ENCODE measurements at regions not wholly inside any gene's neighbourhood (a gene's known extent, or its start where the extent isn't known, plus 50 kb on each side); places are given as distances from the start of the nearest gene placed in this dataset.

GRCh38 chr7:136400877-136401276 is 423.7 kb upstream of the MTPN start:
- TF ChIP-seq, protein P1, sequence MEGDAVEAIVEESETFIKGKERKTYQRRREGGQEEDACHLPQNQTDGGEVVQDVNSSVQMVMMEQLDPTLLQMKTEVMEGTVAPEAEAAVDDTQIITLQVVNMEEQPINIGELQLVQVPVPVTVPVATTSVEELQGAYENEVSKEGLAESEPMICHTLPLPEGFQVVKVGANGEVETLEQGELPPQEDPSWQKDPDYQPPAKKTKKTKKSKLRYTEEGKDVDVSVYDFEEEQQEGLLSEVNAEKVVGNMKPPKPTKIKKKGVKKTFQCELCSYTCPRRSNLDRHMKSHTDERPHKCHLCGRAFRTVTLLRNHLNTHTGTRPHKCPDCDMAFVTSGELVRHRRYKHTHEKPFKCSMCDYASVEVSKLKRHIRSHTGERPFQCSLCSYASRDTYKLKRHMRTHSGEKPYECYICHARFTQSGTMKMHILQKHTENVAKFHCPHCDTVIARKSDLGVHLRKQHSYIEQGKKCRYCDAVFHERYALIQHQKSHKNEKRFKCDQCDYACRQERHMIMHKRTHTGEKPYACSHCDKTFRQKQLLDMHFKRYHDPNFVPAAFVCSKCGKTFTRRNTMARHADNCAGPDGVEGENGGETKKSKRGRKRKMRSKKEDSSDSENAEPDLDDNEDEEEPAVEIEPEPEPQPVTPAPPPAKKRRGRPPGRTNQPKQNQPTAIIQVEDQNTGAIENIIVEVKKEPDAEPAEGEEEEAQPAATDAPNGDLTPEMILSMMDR (IDR thresholded peaks at IDR 0.05; ENCODE audit: low read depth, low read length, missing input control) = no peak
- TF ChIP-seq, protein P2, sequence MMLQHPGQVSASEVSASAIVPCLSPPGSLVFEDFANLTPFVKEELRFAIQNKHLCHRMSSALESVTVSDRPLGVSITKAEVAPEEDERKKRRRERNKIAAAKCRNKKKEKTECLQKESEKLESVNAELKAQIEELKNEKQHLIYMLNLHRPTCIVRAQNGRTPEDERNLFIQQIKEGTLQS (IDR thresholded peaks at IDR 0.05) = no peak
- TF ChIP-seq REST (IDR thresholded peaks at IDR 0.05) (no peak), SP1 (IDR thresholded peaks at IDR 0.05) (no peak), YY1 (IDR thresholded peaks at IDR 0.05) (no peak), FOXA1 (IDR thresholded peaks at IDR 0.05) (no peak), RAD21 (IDR thresholded peaks at IDR 0.05) (no peak), RXRA (IDR thresholded peaks at IDR 0.05) (no peak), GABPA (IDR thresholded peaks at IDR 0.05 in 1 of 2, conservative IDR thresholded peaks at IDR 0.05 in 1 of 2) (no peak), JUND (IDR thresholded peaks at IDR 0.05) (no peak), TAF1 (conservative IDR thresholded peaks at IDR 0.05) (no peak), HNF4G (IDR thresholded peaks at IDR 0.05) (no peak)
- TF ChIP-seq, protein P3, sequence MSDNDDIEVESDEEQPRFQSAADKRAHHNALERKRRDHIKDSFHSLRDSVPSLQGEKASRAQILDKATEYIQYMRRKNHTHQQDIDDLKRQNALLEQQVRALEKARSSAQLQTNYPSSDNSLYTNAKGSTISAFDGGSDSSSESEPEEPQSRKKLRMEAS (IDR thresholded peaks at IDR 0.05) = no peak
- TF ChIP-seq, protein P4, sequence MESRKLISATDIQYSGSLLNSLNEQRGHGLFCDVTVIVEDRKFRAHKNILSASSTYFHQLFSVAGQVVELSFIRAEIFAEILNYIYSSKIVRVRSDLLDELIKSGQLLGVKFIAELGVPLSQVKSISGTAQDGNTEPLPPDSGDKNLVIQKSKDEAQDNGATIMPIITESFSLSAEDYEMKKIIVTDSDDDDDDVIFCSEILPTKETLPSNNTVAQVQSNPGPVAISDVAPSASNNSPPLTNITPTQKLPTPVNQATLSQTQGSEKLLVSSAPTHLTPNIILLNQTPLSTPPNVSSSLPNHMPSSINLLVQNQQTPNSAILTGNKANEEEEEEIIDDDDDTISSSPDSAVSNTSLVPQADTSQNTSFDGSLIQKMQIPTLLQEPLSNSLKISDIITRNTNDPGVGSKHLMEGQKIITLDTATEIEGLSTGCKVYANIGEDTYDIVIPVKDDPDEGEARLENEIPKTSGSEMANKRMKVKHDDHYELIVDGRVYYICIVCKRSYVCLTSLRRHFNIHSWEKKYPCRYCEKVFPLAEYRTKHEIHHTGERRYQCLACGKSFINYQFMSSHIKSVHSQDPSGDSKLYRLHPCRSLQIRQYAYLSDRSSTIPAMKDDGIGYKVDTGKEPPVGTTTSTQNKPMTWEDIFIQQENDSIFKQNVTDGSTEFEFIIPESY (IDR thresholded peaks at IDR 0.05) = no peak

All from liver (tissue), 3 donors.